HG03025 (cell line): ENCODE measurements at regions not wholly inside any gene's neighbourhood (a gene's known extent, or its start where the extent isn't known, plus 50 kb on each side); places are given as distances from the start of the nearest gene placed in this dataset.

ENCODE experiments used
- ATAC-seq: cut with Tn5 transposase; IDR thresholded peaks from one replicate; pipeline ENCODE4 v1.9.1; 2021; ENCODE audit warnings: mild to moderate bottlenecking, moderate library complexity; ENCODE audit not compliant: unreplicated experiment, low FRiP score

DNA sequence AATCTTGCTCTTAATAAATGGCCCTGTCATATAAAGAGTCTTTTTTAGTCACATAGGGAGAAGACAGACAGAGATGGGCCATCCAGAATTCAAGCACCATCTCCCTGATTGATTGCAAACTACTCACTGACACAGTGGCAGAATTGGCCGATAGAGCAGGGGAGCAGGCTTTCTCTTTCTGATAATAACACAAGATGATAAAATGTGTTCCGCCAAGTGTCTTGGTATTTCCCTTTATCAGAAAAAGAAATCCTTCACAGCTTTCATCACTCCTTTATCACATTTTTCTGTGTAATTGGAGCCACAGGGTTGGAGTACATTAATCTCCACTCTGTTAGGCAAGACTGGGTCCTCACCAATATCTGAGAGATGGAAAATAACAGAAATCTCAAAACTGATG lies 406.0 kb downstream of the TMEM135 start:
- ATAC-seq = no peak

DNA sequence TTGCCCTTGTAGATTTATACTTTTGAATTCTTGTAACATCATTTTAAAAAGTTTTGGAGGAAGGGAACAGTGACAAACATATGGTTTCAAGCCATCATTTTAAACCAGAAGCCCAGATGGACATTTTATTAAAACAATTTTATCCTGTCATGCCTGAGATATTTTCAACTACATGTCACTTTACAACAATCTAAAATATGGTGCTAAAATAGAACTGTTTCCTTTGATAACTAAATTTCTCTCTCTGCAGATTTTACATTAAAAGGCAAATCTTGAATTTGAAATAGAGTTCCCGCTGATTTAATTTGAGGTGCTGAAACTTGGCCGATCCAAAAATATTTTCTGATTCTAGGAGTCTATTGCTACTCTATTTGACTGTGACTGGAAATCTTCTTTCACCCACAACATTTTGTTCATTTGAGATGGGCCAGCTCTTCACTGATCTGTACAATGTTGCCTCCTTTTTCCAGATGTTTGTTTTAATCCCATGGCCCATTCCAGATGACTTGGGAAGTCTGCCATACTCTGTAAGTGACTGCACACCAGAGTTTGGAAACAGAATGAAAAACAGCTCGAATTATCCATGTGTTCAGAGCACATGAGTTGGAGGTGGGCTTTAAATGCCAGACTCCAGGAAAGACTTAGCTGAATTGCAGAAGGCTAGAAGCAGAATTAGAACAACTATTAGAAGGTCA lies 402.5 kb downstream of the TMEM135 start:
- ATAC-seq = no peak

DNA sequence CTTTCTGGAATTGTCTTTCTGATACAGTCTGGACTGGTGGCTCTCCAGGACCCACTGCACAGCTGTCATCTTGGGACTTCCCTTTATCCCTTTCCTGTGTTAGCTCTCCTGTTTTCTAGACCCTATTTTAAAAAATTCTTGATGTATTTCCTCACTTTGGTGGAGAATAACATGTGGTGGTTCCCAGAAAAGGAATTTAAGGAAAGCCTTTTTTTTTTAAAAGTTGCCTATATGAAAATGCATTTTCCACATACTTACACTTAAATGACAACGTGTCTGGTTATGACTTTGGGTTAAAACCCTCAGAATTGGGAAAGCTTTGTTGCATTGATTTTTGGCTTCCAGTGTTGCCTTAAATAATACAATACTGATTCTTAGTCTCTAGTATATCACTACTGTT lies 400.7 kb downstream of the TMEM135 start:
- ATAC-seq = no peak

- no peak for ATAC-seq
Observed at GRCh38 chr11:87437844-87438223, 400.1 kb downstream of the TMEM135 start.

GRCh38 chr11:87437133-87437843 lies 399.6 kb downstream of the TMEM135 start:
- no peak for ATAC-seq

GRCh38 chr11:87432022-87432421 lies 394.3 kb downstream of the TMEM135 start:
- ATAC-seq = no peak

DNA sequence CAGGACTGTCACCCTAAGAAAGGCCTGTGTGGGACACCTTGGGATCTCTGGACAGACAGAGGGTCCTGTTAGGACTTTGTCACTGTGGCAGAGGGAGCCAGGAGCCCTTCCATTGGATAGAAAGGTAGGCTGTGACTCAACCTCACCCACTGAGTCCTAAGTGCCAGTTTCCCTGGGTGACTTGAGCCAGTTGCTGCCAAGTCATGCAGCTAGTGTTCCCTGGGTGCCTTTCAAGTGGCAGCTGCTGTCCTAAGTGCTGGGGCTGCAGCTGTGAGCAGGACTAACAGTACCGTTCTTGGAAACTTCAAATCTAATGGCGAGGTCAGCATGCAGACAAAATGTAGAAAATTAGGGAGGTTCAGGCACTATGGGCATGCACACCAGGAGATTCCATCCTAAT lies 393.7 kb downstream of the TMEM135 start:
- no peak for ATAC-seq

- no peak for ATAC-seq
Observed at GRCh38 chr11:87430821-87431220, 393.1 kb downstream of the TMEM135 start.

- no peak for ATAC-seq
Observed at GRCh38 chr11:87429996-87430395, 392.3 kb downstream of the TMEM135 start.

DNA sequence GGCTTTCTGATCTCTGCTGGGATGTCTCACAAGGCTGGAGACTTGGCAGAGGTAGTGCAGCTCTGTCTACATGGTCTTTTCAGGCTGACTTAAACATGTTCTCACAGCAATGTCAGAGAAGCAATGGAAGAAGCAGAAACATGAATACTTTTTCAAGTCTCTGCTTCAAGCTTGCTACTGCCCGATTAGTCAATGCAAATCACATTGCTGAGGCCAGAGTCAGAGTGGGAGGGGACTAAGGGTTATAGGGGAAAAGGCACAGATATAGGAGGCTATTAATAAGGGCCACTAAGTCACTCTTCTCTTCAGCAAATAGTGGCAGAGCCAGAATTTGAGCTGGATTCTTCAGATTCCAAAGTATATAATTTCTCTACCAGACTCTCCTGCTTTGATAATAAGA lies 390.5 kb downstream of the TMEM135 start:
- no peak for ATAC-seq

GRCh38 chr11:87425943-87426342 lies 388.2 kb downstream of the TMEM135 start:
- no peak for ATAC-seq

GRCh38 chr11:87425391-87425790 lies 387.7 kb downstream of the TMEM135 start:
- no peak for ATAC-seq

- ATAC-seq = no peak
Observed at GRCh38 chr11:87423161-87423560, 385.4 kb downstream of the TMEM135 start.

GRCh38 chr11:87422566-87422965 lies 384.8 kb downstream of the TMEM135 start:
- no peak for ATAC-seq

DNA sequence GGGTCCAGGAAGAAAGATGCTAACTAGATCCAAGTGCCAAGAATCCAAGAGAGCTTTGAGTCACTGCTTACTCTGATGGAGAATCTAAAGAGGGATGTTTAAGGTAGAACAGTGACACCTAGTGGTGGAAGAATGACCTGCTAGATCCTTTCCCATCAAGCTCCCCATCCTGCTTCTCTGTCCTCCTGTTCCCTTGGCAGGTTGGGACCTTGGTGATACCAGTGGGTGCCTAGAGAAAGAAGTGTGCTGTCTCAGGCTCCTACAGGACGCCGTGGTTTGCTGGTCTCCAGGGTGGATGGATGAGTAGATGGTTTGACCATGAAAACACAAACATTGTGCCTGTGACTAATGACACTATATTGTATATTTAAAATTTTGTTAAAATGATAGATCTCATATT lies 383.7 kb downstream of the TMEM135 start:
- ATAC-seq = peak; percentile 68

DNA sequence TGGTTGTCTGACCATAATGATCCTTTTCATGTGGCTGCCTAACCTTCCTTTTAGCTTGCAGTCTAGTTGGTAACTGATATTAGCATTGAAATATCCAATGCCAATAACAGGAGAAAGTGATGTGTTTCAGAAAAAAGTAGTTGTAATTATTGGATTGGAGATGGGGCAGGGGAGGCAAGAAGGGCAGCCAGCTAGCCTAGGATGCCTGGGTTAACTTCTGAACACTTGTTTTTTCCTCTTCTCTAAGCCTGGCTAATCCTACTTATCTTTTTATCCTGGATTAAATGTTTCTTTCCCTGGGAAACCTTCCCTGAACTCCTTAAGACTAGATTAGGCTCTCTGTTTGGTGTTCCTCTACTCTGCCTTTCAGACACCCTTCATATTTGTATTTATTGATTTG lies 380.2 kb downstream of the TMEM135 start:
- ATAC-seq = no peak

DNA sequence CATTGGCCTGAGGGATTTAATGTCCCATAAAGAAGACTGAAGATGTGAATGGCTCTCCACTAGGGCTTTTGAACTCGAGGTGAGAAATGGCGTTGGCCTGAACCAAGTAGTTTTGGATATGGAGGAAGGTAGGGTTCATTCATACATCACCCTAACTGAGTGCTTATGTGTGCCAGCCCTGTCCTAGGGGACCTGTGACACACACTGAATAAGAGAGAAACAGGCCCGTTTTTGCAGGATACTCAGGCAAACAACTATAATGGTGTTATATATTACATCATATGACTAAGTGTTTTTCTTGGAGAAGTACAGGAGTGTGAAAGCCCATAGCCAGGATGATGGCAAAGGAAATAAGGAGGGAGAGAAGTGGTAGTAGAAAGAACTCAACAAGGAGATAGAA lies 368.1 kb downstream of the TMEM135 start:
- ATAC-seq = no peak

DNA sequence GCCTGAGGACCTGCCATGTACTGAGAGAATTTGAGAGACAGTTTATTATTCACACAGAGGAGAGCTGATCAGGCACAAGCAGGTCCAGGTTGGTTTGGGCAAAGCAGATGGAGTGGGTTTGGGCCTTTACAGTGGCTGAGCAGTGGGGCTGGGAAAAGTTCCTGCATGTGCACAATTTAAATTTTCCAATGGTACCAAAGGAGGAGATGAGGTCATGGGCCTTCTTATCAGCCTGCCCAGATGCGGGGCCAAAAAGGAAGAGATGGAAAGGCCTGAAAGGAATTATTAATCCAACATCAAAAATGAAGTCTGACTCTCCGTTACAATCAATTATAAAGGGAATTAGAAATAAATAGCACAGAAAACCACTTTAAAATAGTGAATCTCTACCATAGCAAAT lies 367.6 kb downstream of the TMEM135 start:
- no peak for ATAC-seq

DNA sequence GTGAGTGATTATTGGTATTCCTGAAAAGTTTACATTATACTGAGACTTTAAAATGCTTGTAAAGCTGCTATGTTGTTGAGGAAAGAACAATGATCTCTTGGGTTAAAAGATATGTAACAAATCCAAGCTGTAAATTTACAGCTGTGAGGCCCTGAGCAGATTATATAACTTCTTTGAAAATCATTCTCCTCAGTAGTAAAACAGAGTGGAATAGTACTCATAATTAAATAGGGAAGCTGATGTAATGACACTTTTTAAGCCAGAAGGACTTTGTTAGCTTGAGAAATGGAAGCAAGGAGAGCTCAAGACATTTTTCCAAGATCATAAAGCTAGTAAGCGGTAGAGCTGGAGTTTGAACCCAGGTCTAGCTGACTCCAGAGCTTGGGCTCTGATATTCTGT lies 363.9 kb downstream of the TMEM135 start:
- no peak for ATAC-seq

- ATAC-seq = no peak
Observed at GRCh38 chr11:87399341-87399740, 361.6 kb downstream of the TMEM135 start.

GRCh38 chr11:87398931-87399330 lies 361.2 kb downstream of the TMEM135 start:
- no peak for ATAC-seq
